SIG-M5 (cell line): ENCODE measurements at regions not wholly inside any gene's neighbourhood (a gene's known extent, or its start where the extent isn't known, plus 50 kb on each side); places are given as distances from the start of the nearest gene placed in this dataset.
"Not testable (repeated sequence)": the region's sequence is repeated elsewhere in the genome, so short reads cannot be mapped to it uniquely, and the experiment has no call there.

ENCODE experiments used
- DNase-seq: peaks from one replicate; lab custom pipeline; 2025; lab: John Stamatoyannopoulos, UW

DNA sequence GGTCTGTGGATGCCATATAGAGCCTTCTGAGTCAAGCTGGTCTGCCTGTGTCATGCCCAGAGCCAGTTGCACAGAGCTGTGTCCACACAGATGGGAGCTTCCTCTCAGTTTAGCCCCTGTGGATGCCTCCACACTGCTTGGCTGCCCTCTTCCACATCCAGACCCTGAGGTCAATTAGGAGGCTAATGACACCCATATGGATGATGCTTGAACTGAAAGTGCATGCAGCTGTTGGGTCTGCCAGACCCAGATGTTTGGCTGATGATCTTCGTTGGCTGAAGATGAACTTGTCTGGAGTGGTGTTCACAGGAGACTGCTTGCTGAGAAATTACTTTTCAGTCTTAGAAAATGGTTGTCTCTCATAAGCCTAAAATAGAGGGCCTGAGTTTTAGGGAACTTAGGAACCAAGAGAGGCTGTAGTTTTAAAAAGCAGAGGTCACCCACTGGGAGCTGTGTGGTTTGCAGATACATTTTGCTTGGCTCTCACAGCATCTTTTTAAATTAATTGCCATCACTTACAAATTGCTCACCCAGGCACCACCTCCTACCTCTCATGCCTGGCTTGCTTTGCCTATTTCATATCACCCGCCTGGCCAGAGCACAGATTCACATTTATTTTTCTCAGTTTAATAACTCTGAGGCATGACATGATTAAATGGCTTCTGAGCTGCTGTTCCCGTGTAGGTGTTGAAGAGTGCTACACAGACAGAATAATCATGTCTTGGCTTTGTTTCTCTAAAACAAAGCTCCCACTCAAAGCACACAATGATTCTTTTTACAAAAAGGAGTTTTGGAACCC is 176.1 kb downstream of the MINAR1 start:
- no peak for DNase-seq

DNA sequence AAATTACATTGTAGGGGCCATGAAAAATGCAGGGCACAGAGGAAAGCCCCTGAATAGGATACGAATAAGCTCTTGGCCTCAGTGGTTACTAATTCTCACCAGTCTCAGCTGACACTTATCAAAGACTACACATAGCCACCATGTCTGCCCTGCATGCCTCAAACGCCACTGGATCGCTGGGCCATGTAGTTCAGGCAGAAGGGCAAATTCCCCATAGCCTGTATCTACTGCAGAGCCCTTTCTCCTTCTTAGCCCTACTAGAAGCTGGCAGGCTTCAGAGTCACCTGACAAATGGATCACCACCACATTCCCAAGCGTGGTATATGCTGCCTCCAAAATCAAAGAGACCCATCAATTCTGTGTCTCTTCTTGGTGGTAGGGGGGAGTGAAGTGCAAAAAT is 177.4 kb downstream of the MINAR1 start:
- DNase-seq: no peak

GRCh38 chr15:79610021-79610420 is 177.9 kb downstream of the MINAR1 start:
- no peak for DNase-seq

- DNase-seq: no peak
Observed at GRCh38 chr15:79615754-79616153, 183.6 kb downstream of the MINAR1 start.

DNA sequence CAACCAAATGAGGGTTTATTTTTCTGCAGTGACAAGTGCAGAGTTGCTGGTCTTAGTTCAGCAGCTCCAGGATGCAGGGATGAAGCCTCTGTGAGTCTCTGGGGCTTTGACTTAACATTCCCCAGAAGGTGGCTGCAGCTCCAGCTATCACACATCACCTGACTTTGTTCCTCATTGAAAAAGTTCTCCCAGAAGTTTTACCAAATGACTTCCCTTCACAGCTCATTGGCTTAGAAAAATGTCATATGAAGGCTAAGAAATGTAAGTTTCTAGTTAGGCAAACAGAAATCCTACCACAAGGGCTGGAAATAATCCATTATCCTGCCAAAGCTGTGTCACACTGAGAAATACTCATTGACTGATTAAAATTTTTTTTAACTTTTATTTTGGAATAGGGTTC is 184.9 kb downstream of the MINAR1 start:
- DNase-seq: no peak

- DNase-seq: no peak
Observed at GRCh38 chr15:79620112-79620857, 188.1 kb downstream of the MINAR1 start.

DNA sequence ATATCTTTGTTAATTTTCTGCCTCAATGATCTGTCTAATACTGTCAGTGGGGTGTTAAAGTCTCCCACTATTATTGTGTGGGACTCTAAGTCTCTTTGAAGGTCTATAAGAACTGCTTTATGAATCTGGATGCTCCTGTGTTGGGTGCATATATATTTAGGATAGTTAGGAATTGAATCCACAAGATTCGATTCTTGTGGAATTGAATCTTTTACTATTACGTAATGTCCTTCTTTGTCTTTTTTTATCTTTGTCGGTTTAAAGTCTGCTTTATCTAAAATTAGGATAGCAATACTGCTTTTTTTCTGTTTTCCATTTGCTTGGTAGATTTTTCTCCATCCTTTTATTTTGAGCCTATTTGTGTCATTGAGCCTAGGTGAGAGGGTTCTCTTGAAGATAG is 189.7 kb downstream of the MINAR1 start:
- DNase-seq: not testable (repeated sequence)

- DNase-seq: no peak
Observed at GRCh38 chr15:79623488-79623887, 191.4 kb downstream of the MINAR1 start.

DNA sequence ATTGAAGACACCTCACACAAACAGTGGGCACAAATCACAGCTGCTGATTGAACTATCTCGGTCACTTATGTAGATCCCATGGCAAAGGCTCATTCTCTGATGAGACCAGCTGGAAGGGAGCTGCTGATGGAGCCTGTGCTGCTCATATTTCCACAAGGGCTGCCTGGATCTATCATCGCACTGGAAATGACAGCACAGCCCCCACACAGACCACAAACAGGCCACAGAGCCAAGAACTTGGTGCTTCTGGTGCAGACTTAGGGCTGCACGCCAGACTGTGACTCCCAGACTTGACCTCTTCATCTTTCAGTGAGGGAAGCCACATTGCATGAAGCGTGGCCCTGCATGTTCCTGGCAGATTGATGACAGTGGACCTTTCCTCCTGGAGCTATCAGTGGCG is 197.6 kb downstream of the MINAR1 start:
- no peak for DNase-seq

- no peak for DNase-seq
Observed at GRCh38 chr15:79632457-79632856, 200.3 kb downstream of the MINAR1 start.

DNA sequence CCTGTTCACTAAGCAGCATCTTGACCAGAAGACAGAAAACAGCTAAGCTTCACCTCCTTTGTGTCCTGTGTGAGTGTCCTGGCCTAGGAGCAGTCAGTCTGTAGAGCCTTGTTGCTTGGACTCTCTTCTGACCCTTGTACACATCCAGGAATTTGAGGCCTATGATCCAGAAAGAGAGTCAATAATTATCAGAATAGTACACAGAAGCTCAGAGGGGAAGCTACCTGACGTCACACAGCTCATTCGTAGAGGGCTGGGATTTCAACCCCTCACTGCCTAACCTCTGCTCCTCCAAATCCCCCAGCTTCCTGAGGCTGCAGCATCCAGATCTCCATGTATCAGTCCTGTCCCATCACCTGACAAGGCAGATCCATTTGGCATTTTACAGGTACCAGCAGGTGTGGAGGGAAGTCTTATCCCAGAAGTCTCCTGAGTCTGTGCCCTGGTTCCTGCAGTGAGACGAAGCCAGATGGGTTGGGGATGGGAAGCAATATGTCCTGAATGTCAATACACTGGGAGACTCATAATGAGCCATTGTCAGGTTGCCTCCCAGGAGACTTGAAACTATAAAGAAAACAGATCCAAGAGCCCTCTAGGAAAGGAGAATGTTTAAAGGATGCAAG is 203.1 kb downstream of the MINAR1 start:
- no peak for DNase-seq

DNA sequence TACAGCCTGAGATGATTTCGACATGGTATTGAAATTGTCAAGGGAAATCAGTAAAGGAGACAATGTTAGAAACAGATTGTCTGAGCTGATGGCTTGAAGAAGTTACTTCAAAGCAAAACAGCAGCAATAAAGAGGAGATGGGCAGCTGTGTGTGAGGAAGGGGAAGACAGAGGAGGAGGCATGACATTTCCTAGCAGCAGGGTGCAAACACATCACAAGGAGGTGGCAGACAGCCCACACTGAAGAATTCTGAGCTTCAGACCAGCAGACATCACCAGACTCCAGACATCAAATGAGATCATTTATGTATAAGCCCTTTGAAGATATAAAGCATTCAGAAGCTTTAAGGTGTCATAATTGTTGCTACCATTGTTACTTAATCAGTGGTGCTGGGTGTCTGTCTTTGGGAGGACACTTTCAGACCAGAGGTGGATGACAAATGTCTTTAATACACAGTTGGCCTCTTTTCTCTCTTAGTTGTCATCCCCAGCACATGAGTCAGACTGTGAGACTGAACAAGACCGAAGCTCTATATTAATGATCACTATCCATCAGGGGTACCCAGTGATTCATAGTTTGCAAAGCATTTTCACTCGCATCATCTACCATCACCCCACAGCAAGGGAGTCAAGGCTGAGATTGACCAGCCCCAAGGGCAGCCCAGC is 203.9 kb downstream of the MINAR1 start:
- DNase-seq: no peak

DNA sequence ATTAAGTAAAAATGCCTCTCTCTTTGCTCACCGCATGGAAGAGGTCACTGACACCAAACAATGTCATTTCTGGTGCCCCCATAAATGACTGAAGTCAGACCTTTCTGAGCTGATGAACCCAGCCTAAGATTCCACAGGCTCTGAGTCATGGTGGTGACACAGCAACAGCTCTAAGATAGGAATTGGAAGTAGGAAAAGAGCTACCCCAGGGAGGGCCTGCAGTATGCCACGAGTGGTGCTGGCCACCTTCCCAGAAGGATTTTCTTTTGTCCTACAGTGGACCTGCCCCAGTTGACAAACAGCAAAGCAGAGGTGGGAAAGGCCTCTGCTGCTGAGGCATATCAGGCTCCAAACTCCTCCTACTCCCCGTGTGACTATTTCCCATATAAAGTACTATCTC is 208.1 kb downstream of the MINAR1 start:
- DNase-seq: no peak

- no peak for DNase-seq
Observed at GRCh38 chr15:79641841-79642240, 209.7 kb downstream of the MINAR1 start.

DNA sequence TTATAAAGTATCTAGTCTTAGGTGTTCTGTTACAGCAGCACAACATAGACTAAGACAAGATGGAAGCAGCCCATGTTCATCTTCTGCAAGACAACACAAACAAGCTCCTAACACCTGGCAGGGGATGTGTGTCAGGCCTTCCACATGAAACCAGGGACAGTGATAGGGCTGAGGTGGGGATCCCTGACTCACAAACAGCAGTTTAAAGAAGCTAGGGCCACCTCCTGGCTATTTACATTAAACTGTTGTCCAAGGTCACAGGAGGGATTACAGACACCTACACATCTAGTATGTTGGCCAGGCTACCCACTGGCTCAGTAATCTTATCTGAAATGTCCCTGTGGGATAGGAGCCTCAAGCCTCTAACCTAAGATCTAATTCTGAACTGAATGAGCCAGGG is 211.3 kb downstream of the MINAR1 start:
- DNase-seq: no peak

GRCh38 chr15:79644091-79644490 is 212.0 kb downstream of the MINAR1 start:
- DNase-seq: no peak

- DNase-seq: not testable (repeated sequence)
Observed at GRCh38 chr15:79652972-79653371, 220.8 kb downstream of the MINAR1 start.

DNA sequence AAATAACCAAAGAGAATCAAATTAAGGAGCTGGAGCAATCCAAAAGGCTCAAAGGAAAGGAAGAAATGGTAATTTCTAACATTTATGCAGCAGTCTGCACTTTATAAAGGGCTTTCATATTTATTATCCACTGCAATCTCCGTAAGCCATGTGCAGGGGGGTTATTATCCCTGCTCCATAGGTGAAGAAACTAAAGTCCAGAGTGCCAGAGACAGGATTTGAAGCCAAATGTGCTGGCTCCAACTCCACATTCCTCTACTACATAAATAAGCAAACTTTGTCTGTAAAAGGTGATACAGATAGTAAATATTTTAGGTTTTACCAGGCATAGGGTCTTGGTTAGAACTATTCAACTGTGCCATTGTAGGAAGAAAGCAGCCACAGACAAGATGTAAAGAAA is 221.4 kb downstream of the MINAR1 start:
- no peak for DNase-seq

DNA sequence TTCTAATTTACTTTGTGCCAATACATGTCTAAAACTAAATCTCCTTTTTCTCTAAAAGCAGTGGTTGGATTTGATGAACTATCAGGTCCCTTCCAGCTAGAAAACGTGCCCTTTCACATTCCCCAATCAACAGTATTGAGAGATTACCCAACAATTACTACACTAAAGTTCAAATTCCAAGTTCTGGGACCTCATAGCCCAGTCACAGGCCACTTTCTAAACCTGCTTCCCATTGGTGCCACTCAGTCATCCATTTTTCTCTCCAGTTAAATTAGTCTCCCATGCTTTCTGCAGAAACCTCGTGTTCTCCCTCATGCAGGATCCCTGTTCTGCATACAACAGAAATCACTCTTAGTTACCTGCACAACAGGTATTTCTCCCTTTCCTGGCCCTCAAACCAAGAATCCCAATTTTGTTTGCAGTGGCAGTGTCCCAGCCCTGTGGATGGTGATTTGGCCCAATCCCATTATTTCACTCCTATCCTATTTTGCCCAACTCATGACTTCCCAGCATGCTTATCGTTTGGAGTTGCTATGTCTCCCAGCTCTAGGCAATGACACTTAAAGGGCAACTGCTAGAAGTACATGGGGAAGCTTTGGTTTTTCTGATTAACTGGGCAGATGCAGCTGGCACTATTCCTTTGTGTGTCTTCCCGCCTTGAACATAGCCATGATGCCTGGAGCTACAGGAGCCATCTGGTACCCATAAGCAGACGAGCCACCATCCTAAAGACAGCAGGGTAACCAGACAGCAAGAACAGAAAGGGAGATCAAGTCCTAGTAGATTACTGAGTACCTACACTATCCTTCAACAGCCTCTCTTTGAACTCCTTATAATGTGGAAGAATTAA is 224.2 kb downstream of the MINAR1 start:
- no peak for DNase-seq

GRCh38 chr15:79657722-79658121 is 225.6 kb downstream of the MINAR1 start:
- DNase-seq: no peak

DNA sequence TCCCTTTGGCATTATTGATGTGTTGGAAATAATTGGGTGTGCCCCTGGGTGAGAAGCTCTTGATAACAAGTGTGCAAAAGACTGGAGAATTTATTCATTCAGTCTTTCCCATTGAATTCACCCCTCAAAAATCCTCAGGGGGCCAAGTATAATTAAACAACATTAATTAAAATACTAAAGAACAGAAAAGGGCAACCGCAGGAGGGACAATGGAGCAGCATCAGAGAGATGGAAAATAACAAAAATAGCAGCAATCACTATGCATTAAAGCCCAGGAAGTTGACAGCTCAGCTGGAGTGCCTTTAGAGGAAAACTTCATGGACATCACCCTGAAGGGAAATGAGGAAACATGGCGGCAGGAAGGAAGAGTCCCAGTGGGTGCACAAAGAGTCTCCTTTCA is 227.6 kb downstream of the MINAR1 start:
- no peak for DNase-seq

- DNase-seq: no peak
Observed at GRCh38 chr15:79661411-79661810, 229.3 kb downstream of the MINAR1 start.
